GM19438 (cell line): ENCODE measurements at regions not wholly inside any gene's neighbourhood (a gene's known extent, or its start where the extent isn't known, plus 50 kb on each side); places are given as distances from the start of the nearest gene placed in this dataset.
"Not testable (repeated sequence)": the region's sequence is repeated elsewhere in the genome, so short reads cannot be mapped to it uniquely, and the experiment has no call there.

Experiments
- ATAC-seq: cut with Tn5 transposase; IDR thresholded peaks from one replicate; pipeline ENCODE4 v1.9.1; 2021; ENCODE audit warnings: low read depth; ENCODE audit not compliant: unreplicated experiment

GRCh38 chr1:199247891-199248290, 609.1 kb downstream of the PTPRC start:
- no peak for ATAC-seq

GRCh38 chr1:199254040-199254439, 615.2 kb downstream of the PTPRC start:
- ATAC-seq = not testable (repeated sequence)

- no peak for ATAC-seq
Measured at GRCh38 chr1:199261328-199261727, 622.5 kb downstream of the PTPRC start.

- ATAC-seq = no peak
Measured at GRCh38 chr1:199264283-199264682, 625.4 kb downstream of the PTPRC start.

- ATAC-seq = no peak
Measured at GRCh38 chr1:199264911-199265310, 626.1 kb downstream of the PTPRC start.

GRCh38 chr1:199265319-199265718, 626.5 kb downstream of the PTPRC start:
- no peak for ATAC-seq

- ATAC-seq = no peak
Measured at GRCh38 chr1:199269241-199269640, 630.4 kb downstream of the PTPRC start.

- no peak for ATAC-seq
Measured at GRCh38 chr1:199272139-199272544, 633.3 kb downstream of the PTPRC start.

GRCh38 chr1:199272628-199273086, 633.8 kb downstream of the PTPRC start:
- ATAC-seq = peak; percentile 63

- ATAC-seq = no peak
Measured at GRCh38 chr1:199273837-199274379, 635.1 kb downstream of the PTPRC start.

- ATAC-seq = no peak
Measured at GRCh38 chr1:199279067-199279466, 640.2 kb downstream of the PTPRC start.

GRCh38 chr1:199279872-199280645, 641.2 kb downstream of the PTPRC start:
- ATAC-seq = no peak

GRCh38 chr1:199282751-199283305, 644.0 kb downstream of the PTPRC start:
- no peak for ATAC-seq

- no peak for ATAC-seq
Measured at GRCh38 chr1:199283794-199284193, 645.0 kb downstream of the PTPRC start.

- no peak for ATAC-seq
Measured at GRCh38 chr1:199287206-199287605, 648.4 kb downstream of the PTPRC start.

- no peak for ATAC-seq
Measured at GRCh38 chr1:199287647-199288046, 648.8 kb downstream of the PTPRC start.

- ATAC-seq = no peak
Measured at GRCh38 chr1:199290186-199290585, 651.3 kb downstream of the PTPRC start.

- ATAC-seq = no peak
Measured at GRCh38 chr1:199291022-199291740, 652.3 kb downstream of the PTPRC start.

GRCh38 chr1:199292896-199293295, 654.1 kb downstream of the PTPRC start:
- no peak for ATAC-seq

GRCh38 chr1:199295107-199295506, 656.3 kb downstream of the PTPRC start:
- ATAC-seq = no peak

GRCh38 chr1:199297174-199297573, 658.3 kb downstream of the PTPRC start:
- ATAC-seq = no peak
